ENCODE measurements at regions not wholly inside any gene's neighbourhood (a gene's known extent, or its start where the extent isn't known, plus 50 kb on each side); places are given as distances from the start of the nearest gene placed in this dataset.

DNA sequence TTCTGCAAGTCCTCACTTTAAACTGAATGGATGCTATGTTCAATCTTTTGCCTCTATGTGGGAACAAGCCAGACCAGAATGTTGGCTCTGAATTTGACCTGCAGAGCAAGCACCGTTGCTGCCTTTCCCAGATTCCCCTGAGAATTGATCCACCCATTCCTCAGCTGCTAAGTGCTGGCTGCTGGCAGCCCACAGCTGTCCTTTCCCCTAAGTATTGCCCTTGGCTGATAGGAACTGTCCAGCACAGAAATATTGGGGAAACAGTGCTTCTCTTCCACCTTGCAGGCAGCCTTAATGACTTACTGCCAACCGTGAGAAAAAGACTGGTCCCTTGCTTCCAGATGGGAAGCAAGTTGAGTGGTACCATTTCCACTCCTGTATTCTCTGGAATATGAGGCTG lies 475.9 kb downstream of the PDHA2 start:
- no peaks in the 10 kb centered on the region for H3K36me3 Mint-ChIP-seq
- Histone ChIP-seq H3K79me2 (ENCODE audit: insufficient read depth, low read length) (no peaks in the 10 kb centered on the region), H3K9ac (ENCODE audit: insufficient read depth, low read length, poor library complexity, severe bottlenecking) (no peak overlapping the region), H3K27ac (ENCODE audit: low read depth in 1 of 2, low read length in 2 of 2) (no peak overlapping the region), H3K4me3 (replicated peaks in 1 of 3; ENCODE audit: low read depth in 2 of 3, low read length in 3 of 3) (no peak overlapping the region), H3K4me1 (ENCODE audit: control insufficient read depth in 1 of 2, insufficient read depth in 2 of 2, low read length in 2 of 2) (no peaks in the 10 kb centered on the region), H3K36me3 (replicated peaks in 1 of 2; ENCODE audit: control insufficient read depth in 1 of 2, insufficient read depth in 2 of 2, low read length in 2 of 2) (no peaks in the 10 kb centered on the region), H3K9me3 (replicated peaks in 1 of 2; ENCODE audit: control insufficient read depth in 1 of 2, insufficient read depth in 1 of 2, low read length in 2 of 2) (no peaks in the 10 kb centered on the region), H4K20me1 (ENCODE audit: insufficient read depth, low read length) (no peaks in the 10 kb centered on the region), H2AFZ (ENCODE audit: insufficient read depth, low read depth, low read length, poor library complexity, severe bottlenecking) (no peak overlapping the region), H3K4me2 (replicated peaks; ENCODE audit: extremely low read depth, low read length, poor library complexity, severe bottlenecking) (no peak overlapping the region), H3K27me3 (ENCODE audit: control insufficient read depth in 2 of 2, insufficient read depth in 2 of 2, low read length in 2 of 2) (no peaks in the 10 kb centered on the region)
- no peak overlapping the region for H3K27ac Mint-ChIP-seq
- H3K27me3 Mint-ChIP-seq (ENCODE audit: low read depth in 3 of 3), result no peaks in the 10 kb centered on the region
- DNase-seq, result no peak
- peaks cover 0 to 4% (median 1%) of the 10 kb centered on the region in 7 donors for H3K9me3 Mint-ChIP-seq
- 72% methylated on average over 2 of the region's 2 CpGs for WGBS (ENCODE audit: insufficient coverage)
- TF ChIP-seq, protein P1, sequence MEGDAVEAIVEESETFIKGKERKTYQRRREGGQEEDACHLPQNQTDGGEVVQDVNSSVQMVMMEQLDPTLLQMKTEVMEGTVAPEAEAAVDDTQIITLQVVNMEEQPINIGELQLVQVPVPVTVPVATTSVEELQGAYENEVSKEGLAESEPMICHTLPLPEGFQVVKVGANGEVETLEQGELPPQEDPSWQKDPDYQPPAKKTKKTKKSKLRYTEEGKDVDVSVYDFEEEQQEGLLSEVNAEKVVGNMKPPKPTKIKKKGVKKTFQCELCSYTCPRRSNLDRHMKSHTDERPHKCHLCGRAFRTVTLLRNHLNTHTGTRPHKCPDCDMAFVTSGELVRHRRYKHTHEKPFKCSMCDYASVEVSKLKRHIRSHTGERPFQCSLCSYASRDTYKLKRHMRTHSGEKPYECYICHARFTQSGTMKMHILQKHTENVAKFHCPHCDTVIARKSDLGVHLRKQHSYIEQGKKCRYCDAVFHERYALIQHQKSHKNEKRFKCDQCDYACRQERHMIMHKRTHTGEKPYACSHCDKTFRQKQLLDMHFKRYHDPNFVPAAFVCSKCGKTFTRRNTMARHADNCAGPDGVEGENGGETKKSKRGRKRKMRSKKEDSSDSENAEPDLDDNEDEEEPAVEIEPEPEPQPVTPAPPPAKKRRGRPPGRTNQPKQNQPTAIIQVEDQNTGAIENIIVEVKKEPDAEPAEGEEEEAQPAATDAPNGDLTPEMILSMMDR (IDR thresholded peaks at IDR 0.05), result no peak
- H3K4me1 Mint-ChIP-seq, result no peaks in the 10 kb centered on the region
- H3K4me3 Mint-ChIP-seq, result no peak overlapping the region
- intact Hi-C loops (cut with micrococcal nuclease), result no loop called here

DNA sequence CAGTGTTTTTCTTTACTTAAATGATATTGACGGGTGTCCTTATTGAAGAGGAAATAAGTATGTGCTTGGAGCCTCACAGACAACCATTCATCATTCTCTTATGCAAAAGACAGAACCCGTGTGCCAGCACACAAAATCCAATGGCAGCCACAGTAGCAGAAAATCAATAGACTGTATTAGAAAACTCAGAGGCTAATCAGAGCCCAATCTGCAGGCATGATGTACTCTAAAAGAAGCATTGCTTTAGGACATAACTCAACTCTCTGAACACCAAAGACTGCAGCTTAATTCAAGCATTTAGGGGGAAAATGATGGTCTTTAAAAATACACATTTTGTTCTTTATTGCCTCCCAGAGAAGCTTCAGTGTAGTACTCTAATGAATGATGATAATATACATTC lies 476.9 kb downstream of the PDHA2 start:
- no peak overlapping the region for H3K9ac ChIP-seq (ENCODE audit: insufficient read depth, low read length, poor library complexity, severe bottlenecking)
- Mint-ChIP-seq H3K9me3 (peaks cover 0 to 4% (median 1%) of the 10 kb centered on the region in 7 donors), H3K36me3 (no peaks in the 10 kb centered on the region), H3K4me3 (no peak overlapping the region), H3K27ac (no peak overlapping the region), H3K4me1 (no peaks in the 10 kb centered on the region), H3K27me3 (ENCODE audit: low read depth in 3 of 3) (peaks cover 0 to 3% (median 0%) of the 10 kb centered on the region in 3 donors)
- H3K4me2 ChIP-seq (replicated peaks; ENCODE audit: extremely low read depth, low read length, poor library complexity, severe bottlenecking), result no peak overlapping the region
- no peak overlapping the region for H3K27ac ChIP-seq (ENCODE audit: low read depth in 1 of 2, low read length in 2 of 2)
- TF ChIP-seq, protein P1 (IDR thresholded peaks at IDR 0.05), result no peak
- no peaks in the 10 kb centered on the region for H3K27me3 ChIP-seq (ENCODE audit: control insufficient read depth in 2 of 2, insufficient read depth in 2 of 2, low read length in 2 of 2)
- H3K79me2 ChIP-seq (ENCODE audit: insufficient read depth, low read length), result no peaks in the 10 kb centered on the region
- H3K4me1 ChIP-seq (ENCODE audit: control insufficient read depth in 1 of 2, insufficient read depth in 2 of 2, low read length in 2 of 2), result no peaks in the 10 kb centered on the region
- no peaks in the 10 kb centered on the region for H4K20me1 ChIP-seq (ENCODE audit: insufficient read depth, low read length)
- 100% methylated on average over 1 of the region's 2 CpGs for WGBS (ENCODE audit: insufficient coverage)
- intact Hi-C loops (cut with micrococcal nuclease), result no loop called here
- no peak overlapping the region for H3K4me3 ChIP-seq (replicated peaks in 1 of 3; ENCODE audit: low read depth in 2 of 3, low read length in 3 of 3)
- H2AFZ ChIP-seq (ENCODE audit: insufficient read depth, low read depth, low read length, poor library complexity, severe bottlenecking), result no peak overlapping the region
- no peak for DNase-seq
- H3K36me3 ChIP-seq (replicated peaks in 1 of 2; ENCODE audit: control insufficient read depth in 1 of 2, insufficient read depth in 2 of 2, low read length in 2 of 2), result no peaks in the 10 kb centered on the region
- no peaks in the 10 kb centered on the region for H3K9me3 ChIP-seq (replicated peaks in 1 of 2; ENCODE audit: control insufficient read depth in 1 of 2, insufficient read depth in 1 of 2, low read length in 2 of 2)
